ENCODE measurements at regions not wholly inside any gene's neighbourhood (a gene's known extent, or its start where the extent isn't known, plus 50 kb on each side); places are given as distances from the start of the nearest gene placed in this dataset.

DNA sequence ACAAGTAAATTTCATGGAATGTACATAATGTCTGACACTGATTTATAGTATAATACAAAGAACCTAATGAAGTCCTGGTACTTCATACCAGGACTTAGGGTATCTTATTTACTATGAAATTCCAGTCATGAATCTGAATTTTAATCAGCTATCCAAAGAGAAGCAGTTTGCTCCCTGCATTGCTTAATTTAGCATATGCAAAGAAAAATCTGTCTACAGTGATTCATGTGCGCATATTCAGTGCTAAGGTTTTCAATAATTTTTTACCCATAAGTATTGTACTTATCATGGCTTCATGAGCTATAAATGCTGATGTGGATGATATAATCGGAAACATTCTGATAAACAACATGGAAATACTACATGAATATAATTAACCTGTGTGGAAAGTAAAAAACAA is 185.6 kb upstream of the ARHGAP42 start:
- Histone ChIP-seq H3K4me1 (replicated peaks in 1 of 4; ENCODE audit: control insufficient read depth in 3 of 4, insufficient read depth in 4 of 4, low read length in 3 of 4) (no peaks in the 10 kb centered on the region), H3K23ac (ENCODE audit: insufficient read length) (no peak overlapping the region), H2BK12ac (ENCODE audit: low read depth, low read length) (no peak overlapping the region), H2BK120ac (replicated peaks; ENCODE audit: low read depth, low read length) (no peak overlapping the region), H3K79me1 (ENCODE audit: low read depth, low read length) (no peaks in the 10 kb centered on the region), H3K23me2 (ENCODE audit: low read depth, low read length) (no peaks in the 10 kb centered on the region), H3K4me3 (ENCODE audit: extremely low read depth in 1 of 4, insufficient read depth in 2 of 4, low read depth in 3 of 4, low read length in 4 of 4) (no peak overlapping the region), H2BK15ac (ENCODE audit: low read length) (no peak overlapping the region), H3K56ac (replicated peaks; ENCODE audit: insufficient read length, low read depth, low read length) (no peak overlapping the region), H3K4ac (replicated peaks; ENCODE audit: insufficient read length, low read depth, low read length) (no peak overlapping the region), H3K14ac (ENCODE audit: insufficient read length) (no peak overlapping the region), H2AK5ac (ENCODE audit: low read depth, low read length) (no peak overlapping the region), H4K8ac (ENCODE audit: extremely low read depth, insufficient read depth, low read length) (no peak overlapping the region), H3K18ac (ENCODE audit: extremely low read depth, low read length) (no peak overlapping the region), H4K91ac (replicated peaks; ENCODE audit: insufficient read length, low read length) (no peak overlapping the region), H3K9ac (replicated peaks in 1 of 4; ENCODE audit: extremely low read depth in 1 of 4, low read depth in 3 of 4, low read length in 3 of 4) (no peak overlapping the region), H3K79me2 (ENCODE audit: control insufficient read depth in 1 of 2, insufficient read depth in 2 of 2, low read length in 2 of 2) (no peaks in the 10 kb centered on the region), H3K36me3 (ENCODE audit: control insufficient read depth in 2 of 4, insufficient read depth in 4 of 4, low read length in 3 of 4) (no peaks in the 10 kb centered on the region), H3K27ac (ENCODE audit: low read depth, low read length) (no peak overlapping the region), H2BK20ac (ENCODE audit: low read length) (no peak overlapping the region), H2AFZ (ENCODE audit: low read length) (no peak overlapping the region), H4K20me1 (replicated peaks in 1 of 2; ENCODE audit: control insufficient read depth in 1 of 2, insufficient read depth in 2 of 2, low read length in 2 of 2) (no peaks in the 10 kb centered on the region), H3K27me3 (replicated peaks in 1 of 4; ENCODE audit: control insufficient read depth in 3 of 4, extremely low read depth in 1 of 4, insufficient read depth in 3 of 4, low read length in 3 of 4) (no peaks in the 10 kb centered on the region), H3K4me2 (ENCODE audit: insufficient read depth in 1 of 2, low read depth in 2 of 2, low read length in 2 of 2) (no peak overlapping the region), H4K5ac (ENCODE audit: insufficient read length, low read depth, low read length) (no peak overlapping the region), H3K9me3 (ENCODE audit: insufficient read depth in 2 of 2, low read depth in 1 of 2, low read length in 1 of 2) (0 out of 4 replicates have a peak, but pooled peaks cover 0 to 6% of the 10 kb centered on the region in 2 experiments), H2BK5ac (ENCODE audit: low read depth, low read length) (no peak overlapping the region)
- POLR2A ChIA-PET (ENCODE audit: partially characterized antibody), result no interaction called here
- no peak for FAIRE-seq
- CTCF ChIA-PET (ENCODE audit: partially characterized antibody), result interaction anchor here (0.9 to 2.2 kb wide), 2 partner anchors 23 to 29 kb away, joined by 3 to 11 read pairs; no protein-coding TSS in a partner anchor
- no peak for DNase-seq (ENCODE audit: low read depth in 1 of 2, low spot score in 2 of 2)
- 88% methylated on average over 2 of the region's 2 CpGs; no CpG with 5 or more reads in 1 of the 2 experiments for WGBS, 2 experiments (ENCODE audit: extremely low coverage in 1 of 2, insufficient coverage in 1 of 2, insufficient read length in 1 of 2, insufficient replicate concordance in 2 of 2, low coverage in 1 of 2, low lambda C conversion rate in 2 of 2, missing lambda C conversion rate in 1 of 2)
- TF ChIP-seq MAFK (IDR thresholded peaks at IDR 0.05; ENCODE audit: low read depth, low read length) (no peak), BCL11A (IDR thresholded peaks at IDR 0.05; ENCODE audit: low read depth in 2 of 2, low read length in 2 of 2) (no peak), CEBPB (IDR thresholded peaks at IDR 0.05; ENCODE audit: low read depth, low read length) (no peak), CTCF (IDR thresholded peaks at IDR 0.05; ENCODE audit: control extremely low read depth in 1 of 3, insufficient read depth in 1 of 3, low read depth in 1 of 3, low read length in 3 of 3) (no peak), KDM5A (IDR thresholded peaks at IDR 0.05; ENCODE audit: low read length) (no peak), HDAC6 (IDR thresholded peaks at IDR 0.05; ENCODE audit: low read depth, low read length) (no peak), RFX5 (IDR thresholded peaks at IDR 0.05; ENCODE audit: borderline replicate concordance, low read depth, low read length) (no peak), RAD21 (IDR thresholded peaks at IDR 0.05 in 1 of 2, conservative IDR thresholded peaks at IDR 0.05 in 1 of 2; ENCODE audit: low read depth in 2 of 2, low read length in 2 of 2) (no peak), ATF3 (IDR thresholded peaks at IDR 0.05; ENCODE audit: insufficient read depth, low read depth, low read length) (no peak), TBP (IDR thresholded peaks at IDR 0.05; ENCODE audit: low read depth, low read length) (no peak), EGR1 (IDR thresholded peaks at IDR 0.05; ENCODE audit: borderline replicate concordance, low read depth, low read length) (no peak), JUN (IDR thresholded peaks at IDR 0.05; ENCODE audit: low read depth, low read length) (no peak)
